CD14-positive monocyte (primary cell): ENCODE measurements at regions not wholly inside any gene's neighbourhood (a gene's known extent, or its start where the extent isn't known, plus 50 kb on each side); places are given as distances from the start of the nearest gene placed in this dataset.

Source experiments
- DNase-seq, 3 donors: peaks; one replicate each; pipeline ENCODE4 v3.0.0-alpha.2; 2011 to 2022
- H2AFZ ChIP-seq: 2 replicates; pipeline ENCODE4 v1.6.0; 2012; ENCODE audit warnings: mild to moderate bottlenecking, low read depth, low read length, inconsistent platforms; ENCODE audit not compliant: insufficient read depth, poor library complexity, severe bottlenecking
- H3K27ac ChIP-seq, 2 donors: 1 replicate in 1 of 2; 2 replicates in 1 of 2; pipeline ENCODE4 v1.5.1; 2012 to 2013; ENCODE audit warnings: low read length in 2 of 2, control low read depth in 1 of 2, inconsistent platforms in 1 of 2, low read depth in 1 of 2, mild to moderate bottlenecking in 1 of 2
- H3K27me3 ChIP-seq, 2 donors: one replicate each; pipeline versions ENCODE4 v1.6.0 to v1.6.1; 2011 to 2013; ENCODE audit warnings: low read length in 2 of 2; ENCODE audit not compliant: control insufficient read depth in 2 of 2, insufficient read depth in 2 of 2
- H3K36me3 ChIP-seq, 2 donors: replicated peaks in 1 of 2; 1 replicate in 1 of 2; 2 replicates in 1 of 2; pipeline versions ENCODE4 v1.5.1 to v1.6.1; 2012 to 2013; ENCODE audit warnings: low read length in 2 of 2, control low read depth in 1 of 2, inconsistent platforms in 1 of 2, mild to moderate bottlenecking in 1 of 2; ENCODE audit not compliant: insufficient read depth in 2 of 2, control insufficient read depth in 1 of 2
- H3K4me1 ChIP-seq, 2 donors: 1 replicate in 1 of 2; 2 replicates in 1 of 2; pipeline versions ENCODE4 v1.5.1 to v1.6.1; 2012 to 2013; ENCODE audit warnings: low read length in 2 of 2, control low read depth in 1 of 2, inconsistent platforms in 1 of 2, mild to moderate bottlenecking in 1 of 2, moderate library complexity in 1 of 2; ENCODE audit not compliant: insufficient read depth in 2 of 2, control insufficient read depth in 1 of 2
- H3K4me2 ChIP-seq: replicated peaks from 2 replicates; pipeline ENCODE3; 2012; ENCODE audit warnings: low read length, moderate library complexity, mild to moderate bottlenecking; ENCODE audit not compliant: poor library complexity, severe bottlenecking; ENCODE audit errors: extremely low read depth
- H3K4me3 ChIP-seq, 3 experiments: fragments of 200-600 bp in 1 of 3; sonication (generic) in 1 of 3; replicated peaks in 1 of 3; 1 replicate in 2 of 3; 2 replicates in 1 of 3; pipeline ENCODE4 v1.5.1; 2011 to 2013; ENCODE audit warnings: low read length in 3 of 3, mild to moderate bottlenecking in 3 of 3, control low read depth in 2 of 3, low read depth in 2 of 3, inconsistent platforms in 1 of 3, moderate library complexity in 1 of 3
- H3K79me2 ChIP-seq: 2 replicates; pipeline ENCODE4 v1.6.0; 2012; ENCODE audit warnings: mild to moderate bottlenecking, control low read depth, inconsistent platforms, low read length, moderate library complexity; ENCODE audit not compliant: insufficient read depth
- H3K9ac ChIP-seq: 2 replicates; pipeline ENCODE4 v1.6.0; 2017; ENCODE audit warnings: low read length, mild to moderate bottlenecking; ENCODE audit not compliant: insufficient read depth, poor library complexity, severe bottlenecking
- H3K9me3 ChIP-seq, 2 donors: replicated peaks in 1 of 2; 1 replicate in 1 of 2; 2 replicates in 1 of 2; pipeline versions ENCODE4 v1.5.1 to v1.6.1; 2012 to 2013; ENCODE audit warnings: low read length in 2 of 2, control low read depth in 1 of 2; ENCODE audit not compliant: control insufficient read depth in 1 of 2, insufficient read depth in 1 of 2
- H4K20me1 ChIP-seq: 2 replicates; pipeline ENCODE4 v1.6.0; 2012; ENCODE audit warnings: mild to moderate bottlenecking, low read length, control low read depth, moderate library complexity; ENCODE audit not compliant: insufficient read depth
- H3K27ac Mint-ChIP-seq, 7 donors: one replicate each; pipeline ENCODE4 v1.8.0; 2020; ENCODE audit warnings: mild to moderate bottlenecking in 7 of 7, mixed read lengths in 7 of 7, moderate library complexity in 6 of 7, inconsistent platforms in 2 of 7
- H3K27me3 Mint-ChIP-seq, 3 donors: one replicate each; pipeline ENCODE4 v1.8.0; 2021 to 2022; ENCODE audit warnings: low read depth in 3 of 3, mild to moderate bottlenecking in 3 of 3, mixed read lengths in 3 of 3, moderate library complexity in 3 of 3, inconsistent platforms in 1 of 3
- H3K36me3 Mint-ChIP-seq, 2 donors: one replicate each; pipeline ENCODE4 v1.8.0; 2020; ENCODE audit warnings: mixed read lengths in 2 of 2, inconsistent platforms in 1 of 2, mild to moderate bottlenecking in 1 of 2
- H3K4me1 Mint-ChIP-seq: one replicate; pipeline ENCODE4 v1.8.0; 2020; ENCODE audit warnings: mild to moderate bottlenecking, mixed read lengths
- H3K4me3 Mint-ChIP-seq, 2 donors: one replicate each; pipeline ENCODE4 v1.8.0; 2020; ENCODE audit warnings: mild to moderate bottlenecking in 2 of 2, mixed read lengths in 2 of 2, moderate library complexity in 1 of 2
- H3K9me3 Mint-ChIP-seq, 7 donors: one replicate each; pipeline ENCODE4 v1.8.0; 2020 to 2022; ENCODE audit warnings: mixed read lengths in 7 of 7, mild to moderate bottlenecking in 6 of 7, moderate library complexity in 6 of 7, inconsistent platforms in 2 of 7
- WGBS: methylation state at CpG from one replicate; pipeline ENCODE4 v1.1.5; 2013; ENCODE audit warnings: missing lambda C conversion rate; ENCODE audit not compliant: insufficient coverage; 5-methylcytosine and 5-hydroxymethylcytosine counted together
- intact Hi-C, 2 donors: fragments of 100-400 bp; cut with micrococcal nuclease; formaldehyde crosslinking; loops; one replicate each; pipeline versions ENCODE4 v1.15.0 to v1.15.1; 2023
- TF ChIP-seq, protein P1 (sequence below): fragments of 200-600 bp; IDR thresholded peaks from one replicate; pipeline ENCODE4 v1.8.0; 2022; ENCODE audit warnings: antibody characterized with exemption, mild to moderate bottlenecking

DNA sequence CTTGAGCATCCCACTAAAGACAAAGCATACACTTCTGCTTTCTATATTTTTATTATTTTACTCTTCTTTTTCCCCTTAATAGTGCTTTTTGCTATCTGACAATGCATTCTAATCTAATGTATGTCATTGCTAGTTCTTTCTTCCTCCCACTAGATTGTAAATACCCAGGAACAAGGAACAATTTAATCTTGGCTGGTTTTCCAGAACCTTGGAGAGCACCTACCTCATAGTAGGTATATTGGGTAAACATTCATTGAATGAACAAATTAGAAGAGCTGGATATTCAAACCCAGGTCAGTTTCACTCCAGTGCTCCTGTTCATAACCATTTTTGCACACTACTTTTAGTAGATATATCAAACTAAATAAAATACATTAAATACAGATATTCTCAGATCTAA lies 1617.6 kb upstream of the SLC10A2 start:
- Histone ChIP-seq H3K9me3 (no peaks in the 10 kb centered on the region), H3K79me2 (no peaks in the 10 kb centered on the region), H4K20me1 (no peaks in the 10 kb centered on the region), H3K4me2 (no peak overlapping the region), H3K27ac (no peak overlapping the region), H3K9ac (no peak overlapping the region), H3K4me1 (no peaks in the 10 kb centered on the region), H3K4me3 (no peak overlapping the region), H3K27me3 (no peaks in the 10 kb centered on the region), H3K36me3 (no peaks in the 10 kb centered on the region), H2AFZ (no peak overlapping the region)
- no peak for DNase-seq
- Mint-ChIP-seq H3K4me1 (no peaks in the 10 kb centered on the region), H3K27ac (no peak overlapping the region), H3K4me3 (no peak overlapping the region), H3K9me3 (peaks cover 0 to 13% (median 3%) of the 10 kb centered on the region in 7 donors), H3K36me3 (no peaks in the 10 kb centered on the region), H3K27me3 (no peaks in the 10 kb centered on the region)
- intact Hi-C loops = no loop called here
- TF ChIP-seq, protein P1, sequence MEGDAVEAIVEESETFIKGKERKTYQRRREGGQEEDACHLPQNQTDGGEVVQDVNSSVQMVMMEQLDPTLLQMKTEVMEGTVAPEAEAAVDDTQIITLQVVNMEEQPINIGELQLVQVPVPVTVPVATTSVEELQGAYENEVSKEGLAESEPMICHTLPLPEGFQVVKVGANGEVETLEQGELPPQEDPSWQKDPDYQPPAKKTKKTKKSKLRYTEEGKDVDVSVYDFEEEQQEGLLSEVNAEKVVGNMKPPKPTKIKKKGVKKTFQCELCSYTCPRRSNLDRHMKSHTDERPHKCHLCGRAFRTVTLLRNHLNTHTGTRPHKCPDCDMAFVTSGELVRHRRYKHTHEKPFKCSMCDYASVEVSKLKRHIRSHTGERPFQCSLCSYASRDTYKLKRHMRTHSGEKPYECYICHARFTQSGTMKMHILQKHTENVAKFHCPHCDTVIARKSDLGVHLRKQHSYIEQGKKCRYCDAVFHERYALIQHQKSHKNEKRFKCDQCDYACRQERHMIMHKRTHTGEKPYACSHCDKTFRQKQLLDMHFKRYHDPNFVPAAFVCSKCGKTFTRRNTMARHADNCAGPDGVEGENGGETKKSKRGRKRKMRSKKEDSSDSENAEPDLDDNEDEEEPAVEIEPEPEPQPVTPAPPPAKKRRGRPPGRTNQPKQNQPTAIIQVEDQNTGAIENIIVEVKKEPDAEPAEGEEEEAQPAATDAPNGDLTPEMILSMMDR = no peak

DNA sequence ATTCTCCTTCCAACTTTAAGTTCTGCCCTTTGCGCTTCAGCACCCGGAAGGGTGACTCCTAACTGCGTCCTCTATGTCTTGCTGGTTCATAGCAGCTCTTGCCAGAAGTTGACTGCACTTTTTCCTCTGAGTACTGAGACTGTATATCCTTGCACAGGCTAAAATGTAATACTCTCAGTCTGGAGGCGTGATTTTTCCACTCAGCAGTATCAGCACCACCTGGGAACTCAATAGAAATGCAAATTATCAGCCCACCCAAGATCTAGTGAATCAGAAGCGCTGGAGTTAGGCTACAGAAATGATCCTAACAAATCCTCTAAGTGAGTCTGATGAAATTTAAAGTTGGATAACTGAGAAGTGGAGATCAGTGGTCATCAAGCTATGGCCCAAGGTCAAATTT lies 1611.9 kb upstream of the SLC10A2 start:
- TF ChIP-seq, protein P1 = no peak
- 88% methylated on average over 4 of the region's 5 CpGs for WGBS

More for the DNA sequence above, 1611.9 kb upstream of the SLC10A2 start:
- Histone ChIP-seq H4K20me1 (no peaks in the 10 kb centered on the region), H3K9me3 (peaks cover 0 to 4% of the 10 kb centered on the region in 2 donors), H3K4me1 (no peaks in the 10 kb centered on the region), H2AFZ (no peak overlapping the region), H3K9ac (no peak overlapping the region), H3K79me2 (no peaks in the 10 kb centered on the region), H3K27ac (no peak overlapping the region), H3K27me3 (no peaks in the 10 kb centered on the region), H3K36me3 (no peaks in the 10 kb centered on the region), H3K4me3 (no peak overlapping the region), H3K4me2 (no peak overlapping the region)
- H3K4me3 Mint-ChIP-seq = no peak overlapping the region
- no peak overlapping the region for H3K27ac Mint-ChIP-seq
- H3K9me3 Mint-ChIP-seq = peaks cover 0 to 7% (median 5%) of the 10 kb centered on the region in 7 donors
- no peak for DNase-seq
- intact Hi-C loops = no loop called here
- H3K4me1 Mint-ChIP-seq = no peaks in the 10 kb centered on the region
- peaks cover 0 to 2% (median 0%) of the 10 kb centered on the region in 3 donors for H3K27me3 Mint-ChIP-seq
- H3K36me3 Mint-ChIP-seq = no peaks in the 10 kb centered on the region
